ENCODE measurements at regions not wholly inside any gene's neighbourhood (a gene's known extent, or its start where the extent isn't known, plus 50 kb on each side); places are given as distances from the start of the nearest gene placed in this dataset.

DNA sequence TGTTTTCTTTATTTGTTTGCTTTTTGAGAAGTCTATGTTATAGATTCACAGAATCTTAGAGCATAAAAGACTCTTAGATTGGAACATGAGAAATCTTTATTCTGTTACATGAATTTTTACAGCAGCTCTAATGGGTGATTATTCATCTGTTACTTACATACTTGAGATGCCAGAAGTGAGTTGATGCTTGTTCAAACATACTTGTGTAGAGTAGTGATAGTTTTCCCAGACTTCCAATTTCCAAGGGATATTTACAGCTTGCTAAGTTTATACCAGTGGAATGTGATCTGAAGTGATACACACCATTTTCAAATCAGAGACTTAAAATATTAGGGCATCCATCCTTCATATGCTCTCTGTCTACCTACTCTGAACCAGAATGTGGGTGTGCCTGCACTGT lies 252.9 kb upstream of the SMIM31 start:
- Mint-ChIP-seq H3K9me3 (no peaks in the 10 kb centered on the region), H3K4me1 (no peaks in the 10 kb centered on the region), H3K27me3 (no peaks in the 10 kb centered on the region), H3K27ac (no peak overlapping the region), H3K4me3 (no peak overlapping the region), H3K36me3 (no peaks in the 10 kb centered on the region)

DNA sequence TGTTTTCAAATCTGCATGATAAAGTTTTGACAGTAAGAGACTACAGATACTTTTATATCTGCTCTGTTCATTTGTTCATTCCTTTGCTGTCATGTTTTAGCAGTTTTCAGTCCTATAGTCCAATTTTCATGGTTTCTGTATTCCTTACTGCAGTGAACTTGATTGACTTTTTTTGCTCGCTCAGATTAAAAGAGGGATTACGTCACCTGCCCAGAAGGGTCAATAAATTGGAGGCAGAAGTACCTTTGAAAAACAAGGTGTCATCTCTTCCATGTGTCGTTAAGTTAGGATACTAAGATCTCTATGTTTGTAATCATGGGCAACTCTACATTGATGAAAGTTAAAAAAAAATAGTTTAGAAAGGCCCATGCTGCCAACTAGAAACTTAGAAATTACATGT lies 250.1 kb upstream of the SMIM31 start:
- Mint-ChIP-seq H3K27ac (no peak overlapping the region), H3K27me3 (no peaks in the 10 kb centered on the region), H3K4me3 (no peak overlapping the region), H3K9me3 (no peaks in the 10 kb centered on the region), H3K36me3 (no peaks in the 10 kb centered on the region), H3K4me1 (no peaks in the 10 kb centered on the region)

DNA sequence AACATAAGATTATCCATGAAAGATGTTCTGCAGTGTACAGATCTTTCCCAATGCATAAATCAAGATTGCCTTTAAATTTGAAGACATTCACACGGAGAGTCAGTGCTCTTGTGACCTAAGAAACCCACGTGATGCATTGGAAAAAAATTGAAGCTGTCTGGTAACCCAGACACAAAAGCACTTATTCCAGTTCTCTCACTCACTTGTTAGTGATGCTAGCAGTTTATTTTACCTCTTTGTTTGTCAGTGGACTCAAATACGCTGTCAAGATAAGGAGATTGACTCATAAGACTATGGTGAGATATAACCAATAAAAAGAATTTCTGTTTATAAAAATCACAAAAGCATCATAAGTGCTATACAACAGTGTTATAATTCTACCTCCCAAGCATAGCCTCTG lies 245.8 kb upstream of the SMIM31 start:
- Mint-ChIP-seq H3K9me3 (peaks cover 0 to 2% (median 0%) of the 10 kb centered on the region in 3 donors), H3K4me1 (no peaks in the 10 kb centered on the region), H3K4me3 (no peak overlapping the region), H3K27me3 (no peaks in the 10 kb centered on the region), H3K27ac (no peak overlapping the region), H3K36me3 (no peaks in the 10 kb centered on the region)

DNA sequence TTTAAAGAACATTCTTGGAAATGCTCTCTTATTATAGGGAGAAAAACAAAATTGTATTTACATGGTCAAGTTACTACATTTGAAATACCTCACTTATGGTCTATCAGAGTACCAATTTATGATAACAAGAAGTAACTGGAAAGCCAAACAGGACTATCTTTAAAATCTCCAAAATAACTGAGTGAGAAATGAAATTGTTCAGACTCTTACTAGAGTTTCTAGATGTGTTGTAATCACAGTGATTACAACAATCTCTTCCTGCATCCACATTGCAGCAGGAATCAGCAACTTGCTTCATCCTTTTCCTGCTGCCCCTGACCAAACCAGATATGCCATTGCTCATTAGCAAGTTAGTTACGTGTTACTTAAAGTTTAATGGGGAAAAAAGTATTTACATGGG lies 245.2 kb upstream of the SMIM31 start:
- peaks cover 0 to 5% (median 0%) of the 10 kb centered on the region in 3 donors for H3K9me3 Mint-ChIP-seq
- H3K27me3 Mint-ChIP-seq, result no peaks in the 10 kb centered on the region
- H3K4me1 Mint-ChIP-seq, result no peaks in the 10 kb centered on the region
- H3K36me3 Mint-ChIP-seq, result no peaks in the 10 kb centered on the region
- no peak overlapping the region for H3K27ac Mint-ChIP-seq
- H3K4me3 Mint-ChIP-seq, result no peak overlapping the region

DNA sequence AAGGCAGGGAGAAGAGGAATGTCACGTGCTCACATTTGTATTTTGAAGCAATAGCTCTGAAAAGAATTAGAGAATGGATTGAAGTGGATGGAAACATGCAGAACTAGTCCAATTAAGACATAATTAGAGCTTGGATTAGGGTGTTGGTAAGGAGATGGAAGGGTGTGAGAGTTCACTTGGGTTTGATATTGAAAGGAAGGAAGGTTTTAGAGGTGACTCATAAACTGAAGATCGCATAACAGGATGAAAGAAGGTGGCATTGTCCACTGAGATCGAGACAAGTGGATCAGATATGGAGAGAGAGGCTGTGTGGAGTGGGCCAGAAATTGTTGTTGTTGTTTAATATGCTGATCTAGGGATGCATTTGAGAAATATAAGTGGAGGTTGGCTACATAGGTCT lies 244.0 kb upstream of the SMIM31 start:
- no peaks in the 10 kb centered on the region for H3K27me3 Mint-ChIP-seq
- H3K4me1 Mint-ChIP-seq, result no peaks in the 10 kb centered on the region
- no peak overlapping the region for H3K4me3 Mint-ChIP-seq
- H3K27ac Mint-ChIP-seq, result no peak overlapping the region
- H3K36me3 Mint-ChIP-seq, result no peaks in the 10 kb centered on the region
- peaks cover 0 to 5% (median 2%) of the 10 kb centered on the region in 3 donors for H3K9me3 Mint-ChIP-seq

DNA sequence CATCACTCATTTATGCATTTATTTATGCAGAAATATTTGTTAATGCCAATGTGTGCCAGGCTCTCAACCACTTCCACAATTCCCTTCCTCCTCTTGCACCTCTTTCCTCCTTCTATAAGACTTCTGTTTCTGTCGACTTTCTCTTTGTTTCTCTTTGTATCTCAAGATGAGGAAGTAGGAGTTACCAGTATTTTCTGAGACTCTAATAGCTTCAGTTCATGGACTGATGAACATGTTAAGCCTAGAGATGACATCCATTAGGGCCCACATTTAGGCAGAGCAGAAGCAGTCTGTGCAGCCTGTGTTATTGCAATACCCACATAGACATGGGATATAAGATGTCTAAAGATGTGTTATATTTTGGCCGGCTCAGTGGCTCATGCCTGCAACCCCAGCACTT lies 241.8 kb upstream of the SMIM31 start:
- H3K27ac Mint-ChIP-seq, result no peak overlapping the region
- H3K9me3 Mint-ChIP-seq, result peaks cover 0 to 5% (median 2%) of the 10 kb centered on the region in 3 donors
- no peak overlapping the region for H3K4me3 Mint-ChIP-seq
- no peaks in the 10 kb centered on the region for H3K4me1 Mint-ChIP-seq
- H3K36me3 Mint-ChIP-seq, result no peaks in the 10 kb centered on the region
- no peaks in the 10 kb centered on the region for H3K27me3 Mint-ChIP-seq

DNA sequence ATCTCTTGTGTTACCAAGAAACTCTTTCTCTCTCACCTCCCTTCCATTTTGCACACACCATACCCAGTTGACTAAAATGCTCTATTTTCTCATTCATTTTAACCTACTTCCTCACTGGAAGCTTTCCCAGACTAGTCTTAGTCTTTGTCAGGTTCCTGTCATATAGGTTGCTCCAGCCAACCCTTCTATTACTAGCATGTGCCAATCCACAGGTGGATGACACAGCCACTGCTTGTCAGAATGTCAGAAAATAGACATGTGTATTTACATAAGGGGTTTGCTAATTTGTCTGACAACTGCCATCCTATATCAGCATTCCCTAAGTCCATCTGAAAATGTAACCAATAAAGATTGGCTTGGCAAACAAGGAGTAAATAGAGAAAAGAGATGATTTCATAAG lies 239.2 kb upstream of the SMIM31 start:
- no peaks in the 10 kb centered on the region for H3K27me3 Mint-ChIP-seq
- H3K4me1 Mint-ChIP-seq, result no peaks in the 10 kb centered on the region
- peaks cover 0 to 5% (median 2%) of the 10 kb centered on the region in 3 donors for H3K9me3 Mint-ChIP-seq
- no peak overlapping the region for H3K4me3 Mint-ChIP-seq
- no peaks in the 10 kb centered on the region for H3K36me3 Mint-ChIP-seq
- no peak overlapping the region for H3K27ac Mint-ChIP-seq

DNA sequence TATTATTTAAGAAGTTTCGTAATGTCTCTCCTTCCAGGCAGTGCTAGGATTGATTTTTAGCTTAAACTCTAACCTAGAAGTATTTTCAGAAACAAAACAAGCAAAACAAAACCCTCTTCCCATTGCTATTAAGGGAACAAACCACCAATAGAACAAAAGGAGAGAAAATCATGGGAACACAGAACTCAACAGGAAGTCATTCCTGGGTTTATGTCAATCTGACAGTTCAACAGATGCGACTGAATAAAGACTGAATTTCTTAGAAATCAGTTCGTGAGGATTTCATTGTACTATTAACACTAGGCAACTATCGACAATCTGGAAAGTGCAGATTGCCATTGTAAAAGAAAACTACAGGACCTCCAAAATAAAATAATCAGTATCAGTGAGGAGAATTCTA lies 229.1 kb upstream of the SMIM31 start:
- no peaks in the 10 kb centered on the region for H3K27me3 Mint-ChIP-seq
- no peaks in the 10 kb centered on the region for H3K9me3 Mint-ChIP-seq
- H3K4me1 Mint-ChIP-seq, result no peaks in the 10 kb centered on the region
- no peaks in the 10 kb centered on the region for H3K36me3 Mint-ChIP-seq
- H3K27ac Mint-ChIP-seq, result no peak overlapping the region
- no peak overlapping the region for H3K4me3 Mint-ChIP-seq

DNA sequence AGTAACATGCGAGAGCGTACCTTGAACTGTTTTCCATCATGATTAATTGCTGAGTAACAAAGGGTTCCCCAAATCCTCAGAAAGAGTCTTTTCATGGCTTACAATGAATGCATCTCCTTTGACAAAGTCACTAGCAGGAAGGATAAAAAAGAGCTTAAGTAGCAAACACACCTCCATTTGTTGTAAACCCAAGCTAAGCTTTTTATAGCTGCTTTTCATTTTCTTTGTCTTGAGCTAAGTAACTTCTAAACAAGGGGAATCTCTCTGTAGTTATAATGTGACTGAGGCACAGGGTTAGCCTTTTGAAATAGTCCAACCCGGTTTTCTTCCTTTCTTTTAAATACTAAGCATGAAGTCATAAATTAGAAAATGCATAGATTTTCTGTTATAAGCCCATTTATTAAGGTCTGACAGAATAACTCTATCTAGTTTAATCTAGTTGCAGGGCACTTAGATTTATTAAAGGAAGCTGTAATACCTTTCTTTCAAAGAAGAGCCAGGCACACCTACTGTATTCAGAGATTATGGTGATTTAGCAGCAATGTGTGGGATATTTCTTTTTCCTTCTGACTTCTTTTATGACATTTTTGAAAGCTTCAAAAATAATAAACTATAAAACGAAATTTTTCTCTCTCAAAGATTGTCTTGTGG lies 226.9 kb upstream of the SMIM31 start:
- H3K4me3 Mint-ChIP-seq, result no peak overlapping the region
- H3K4me1 Mint-ChIP-seq, result no peaks in the 10 kb centered on the region
- no peaks in the 10 kb centered on the region for H3K9me3 Mint-ChIP-seq
- no peaks in the 10 kb centered on the region for H3K36me3 Mint-ChIP-seq
- no peaks in the 10 kb centered on the region for H3K27me3 Mint-ChIP-seq
- no peak overlapping the region for H3K27ac Mint-ChIP-seq

DNA sequence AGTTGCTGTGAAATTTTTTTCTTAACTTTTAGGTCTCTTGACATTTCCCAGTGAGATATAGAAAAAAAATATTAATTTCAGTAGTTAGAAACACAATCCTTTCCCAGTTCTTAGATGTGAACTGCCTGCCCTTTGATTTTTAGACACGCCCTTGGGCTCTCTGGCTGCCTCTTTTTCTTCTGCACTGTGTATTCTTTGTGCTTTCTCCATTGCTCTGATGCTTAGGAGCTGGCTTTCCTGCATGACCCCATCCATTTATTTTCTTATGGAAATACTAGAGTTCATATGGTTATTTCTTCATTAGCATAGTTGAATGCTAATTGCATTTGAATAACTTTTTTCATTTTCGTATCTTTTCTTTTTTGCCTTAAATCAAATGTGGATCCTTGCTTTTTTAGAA lies 224.9 kb upstream of the SMIM31 start:
- Mint-ChIP-seq H3K27ac (no peak overlapping the region), H3K4me3 (no peak overlapping the region), H3K9me3 (no peaks in the 10 kb centered on the region), H3K27me3 (no peaks in the 10 kb centered on the region), H3K4me1 (no peaks in the 10 kb centered on the region), H3K36me3 (no peaks in the 10 kb centered on the region)

DNA sequence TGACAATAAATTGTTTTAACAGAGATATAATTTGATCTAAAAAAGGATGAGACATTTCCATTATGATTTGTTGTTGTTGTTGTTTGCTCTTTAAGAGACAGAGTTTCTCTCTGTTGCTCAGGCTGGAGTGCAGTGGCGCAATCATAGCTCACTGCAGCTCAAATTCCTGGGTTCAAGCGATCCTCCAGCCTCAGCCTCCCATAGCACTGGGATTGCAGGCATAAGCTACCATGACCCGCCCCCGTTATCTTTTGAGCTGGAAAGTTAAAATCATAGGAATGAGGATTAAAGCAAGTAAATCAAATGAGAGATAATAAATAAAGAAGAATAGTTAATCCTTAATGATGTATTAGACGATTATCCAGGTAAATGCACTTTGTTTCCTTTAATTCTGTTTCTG lies 224.4 kb upstream of the SMIM31 start:
- Mint-ChIP-seq H3K9me3 (no peaks in the 10 kb centered on the region), H3K4me3 (no peak overlapping the region), H3K27me3 (no peaks in the 10 kb centered on the region), H3K36me3 (no peaks in the 10 kb centered on the region), H3K27ac (no peak overlapping the region), H3K4me1 (no peaks in the 10 kb centered on the region)

DNA sequence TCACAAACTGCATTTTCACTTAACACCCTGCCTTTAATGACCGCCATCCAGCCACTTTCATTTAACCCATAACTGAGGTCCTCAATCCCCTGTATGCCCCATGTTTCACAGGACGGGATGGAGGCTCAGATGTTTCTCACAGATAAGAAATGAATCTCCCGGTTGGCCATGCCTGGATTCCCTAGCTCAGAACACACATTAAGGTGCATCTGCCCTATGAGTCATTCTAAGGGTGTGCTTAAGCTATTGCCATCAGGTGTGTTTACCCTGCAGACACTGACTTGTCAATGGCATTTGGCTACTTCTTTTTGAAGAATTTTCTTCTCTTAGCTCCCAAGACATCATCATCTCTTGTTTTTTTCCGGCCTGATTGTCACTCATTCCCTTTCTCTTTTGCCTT lies 222.6 kb upstream of the SMIM31 start:
- H3K9me3 Mint-ChIP-seq, result no peaks in the 10 kb centered on the region
- no peak overlapping the region for H3K4me3 Mint-ChIP-seq
- H3K36me3 Mint-ChIP-seq, result no peaks in the 10 kb centered on the region
- no peaks in the 10 kb centered on the region for H3K27me3 Mint-ChIP-seq
- H3K4me1 Mint-ChIP-seq, result no peaks in the 10 kb centered on the region
- no peak overlapping the region for H3K27ac Mint-ChIP-seq

DNA sequence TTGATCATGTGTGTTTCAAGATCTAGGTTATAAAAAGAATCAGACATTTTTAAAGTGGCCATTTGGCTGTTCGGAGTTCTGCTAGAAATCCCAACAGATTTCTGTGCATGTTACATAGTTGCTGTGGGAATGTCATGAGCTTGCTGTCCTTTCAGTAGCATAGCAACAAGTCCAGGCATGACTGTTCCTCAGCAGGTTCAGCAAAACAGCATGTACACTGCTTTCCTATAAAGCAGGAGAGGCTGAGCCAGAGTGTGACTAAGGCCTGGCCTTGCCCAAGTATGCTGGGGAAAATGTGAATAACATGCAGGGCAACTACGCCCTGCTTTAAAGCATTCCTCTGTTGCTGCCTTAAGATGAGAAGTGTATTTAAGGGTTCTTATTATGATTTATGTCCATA lies 217.1 kb upstream of the SMIM31 start:
- Mint-ChIP-seq H3K9me3 (peaks cover 2 to 6% (median 3%) of the 10 kb centered on the region in 3 donors), H3K27ac (no peak overlapping the region), H3K27me3 (no peaks in the 10 kb centered on the region), H3K4me3 (no peak overlapping the region), H3K36me3 (no peaks in the 10 kb centered on the region), H3K4me1 (no peaks in the 10 kb centered on the region)

DNA sequence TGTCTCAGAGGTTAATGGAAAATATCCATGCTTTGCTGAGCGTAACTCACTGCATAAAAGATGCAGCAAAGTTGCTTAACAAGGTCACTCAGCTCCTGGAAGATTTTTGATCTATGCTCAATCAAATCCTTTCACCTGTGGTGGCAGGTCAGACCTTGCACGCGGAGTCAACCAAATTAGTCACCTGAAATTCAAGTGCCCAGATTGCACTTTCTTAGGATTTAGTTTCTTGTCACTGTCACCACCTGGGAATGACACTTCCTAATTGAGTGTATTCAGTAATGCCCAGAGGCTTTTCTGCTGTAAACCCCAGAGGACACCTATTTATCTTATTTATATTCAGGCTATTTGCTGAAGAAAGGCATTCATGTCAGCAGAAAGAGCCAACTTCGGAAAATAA lies 215.8 kb upstream of the SMIM31 start:
- peaks cover 2 to 6% (median 3%) of the 10 kb centered on the region in 3 donors for H3K9me3 Mint-ChIP-seq
- H3K4me1 Mint-ChIP-seq, result no peaks in the 10 kb centered on the region
- no peak overlapping the region for H3K4me3 Mint-ChIP-seq
- H3K27ac Mint-ChIP-seq, result no peak overlapping the region
- no peaks in the 10 kb centered on the region for H3K36me3 Mint-ChIP-seq
- no peaks in the 10 kb centered on the region for H3K27me3 Mint-ChIP-seq

DNA sequence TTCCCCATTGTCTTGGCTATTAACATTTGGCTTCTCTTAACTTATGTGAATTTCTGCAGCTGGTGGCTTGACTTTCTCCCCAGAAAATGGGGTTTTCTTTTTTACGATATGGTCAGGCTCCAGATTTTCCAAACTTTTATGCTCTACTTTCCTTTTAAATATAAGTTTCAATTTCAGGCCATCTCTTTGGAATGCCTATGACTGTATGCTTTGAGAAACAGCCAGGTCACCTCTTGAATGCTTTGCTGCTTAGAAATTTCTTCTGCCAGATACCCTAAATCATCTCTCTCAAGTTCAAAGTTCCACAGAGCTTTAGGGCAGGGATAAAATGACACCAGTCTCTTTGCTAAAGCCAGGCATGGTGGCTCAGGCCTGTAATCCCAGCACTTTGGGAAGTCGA lies 212.9 kb upstream of the SMIM31 start:
- H3K27ac Mint-ChIP-seq, result no peak overlapping the region
- H3K4me3 Mint-ChIP-seq, result no peak overlapping the region
- H3K36me3 Mint-ChIP-seq, result no peaks in the 10 kb centered on the region
- no peaks in the 10 kb centered on the region for H3K4me1 Mint-ChIP-seq
- H3K27me3 Mint-ChIP-seq, result no peaks in the 10 kb centered on the region
- H3K9me3 Mint-ChIP-seq, result peaks cover 2 to 11% (median 3%) of the 10 kb centered on the region in 3 donors

DNA sequence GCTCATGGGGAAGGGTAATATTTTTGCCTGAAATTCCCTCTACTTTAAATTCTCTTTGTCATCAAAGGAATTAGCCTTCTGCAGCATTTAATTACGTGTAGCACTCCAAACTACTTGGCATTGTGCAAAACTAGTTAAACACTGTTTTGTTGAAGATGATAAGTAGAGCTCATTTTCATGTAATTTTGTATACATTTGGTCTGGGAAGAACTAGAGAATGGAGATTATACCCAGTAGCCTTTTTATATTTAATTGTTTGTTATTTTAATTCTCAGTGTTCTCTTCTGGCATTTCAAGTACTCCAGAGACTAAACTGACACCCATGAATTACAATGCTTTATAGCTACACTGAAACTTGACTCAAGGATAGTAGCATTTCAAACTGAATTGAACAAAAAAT lies 211.5 kb upstream of the SMIM31 start:
- no peaks in the 10 kb centered on the region for H3K27me3 Mint-ChIP-seq
- no peak overlapping the region for H3K4me3 Mint-ChIP-seq
- H3K4me1 Mint-ChIP-seq, result no peaks in the 10 kb centered on the region
- H3K9me3 Mint-ChIP-seq, result peaks cover 0 to 11% (median 5%) of the 10 kb centered on the region in 3 donors
- no peak overlapping the region for H3K27ac Mint-ChIP-seq
- no peaks in the 10 kb centered on the region for H3K36me3 Mint-ChIP-seq
